SH-SY5Y (cell line): ENCODE measurements at regions not wholly inside any gene's neighbourhood (a gene's known extent, or its start where the extent isn't known, plus 50 kb on each side); places are given as distances from the start of the nearest gene placed in this dataset.

Source experiments
- GATA2 ChIP-seq: IDR thresholded peaks from 2 replicates; pipeline ENCODE4 v1.6.1; 2011; ENCODE audit warnings: mild to moderate bottlenecking, low read depth, low read length
- GATA3 ChIP-seq: IDR thresholded peaks from 2 replicates; pipeline ENCODE4 v1.6.1; 2011; ENCODE audit warnings: low read depth, mild to moderate bottlenecking, low read length, moderate library complexity

- TF ChIP-seq GATA3 (no peak), GATA2 (no peak)
Measured at GRCh38 chr2:36173760-36174404, 181.7 kb upstream of the CRIM1 start.
